ENCODE measurements at regions not wholly inside any gene's neighbourhood (a gene's known extent, or its start where the extent isn't known, plus 50 kb on each side); places are given as distances from the start of the nearest gene placed in this dataset.

- intact Hi-C loops (cut with DNase I), result no loop called here
- H3K4me1 ChIP-seq, result no peaks in the 10 kb centered on the region
- H3K36me3 ChIP-seq, result no peaks in the 10 kb centered on the region
- no peaks in the 10 kb centered on the region for H3K27me3 ChIP-seq
- H3K4me3 ChIP-seq, result no peak overlapping the region
- 0% methylated on average over 1 of the region's 1 CpG for WGBS, 2 donors
- H3K27ac ChIP-seq, result no peak overlapping the region
- no peak for TF ChIP-seq CTCF (IDR thresholded peaks at IDR 0.05)
- no peak for ATAC-seq
- DNase-seq, result no peak
- H3K9me3 ChIP-seq, result no peaks in the 10 kb centered on the region
These were observed 1111.0 kb upstream of the AGA start for GRCh38 chr4:178553201-178553600.

GRCh38 chr4:178554352-178554751 is 1112.1 kb upstream of the AGA start:
- Histone ChIP-seq H3K36me3 (no peaks in the 10 kb centered on the region), H3K27me3 (no peaks in the 10 kb centered on the region), H3K4me3 (no peak overlapping the region), H3K27ac (no peak overlapping the region), H3K9me3 (peaks cover 0 to 5% (median 0%) of the 10 kb centered on the region in 11 donors), H3K4me1 (no peaks in the 10 kb centered on the region)
- DNase-seq (no peak), ATAC-seq (no peak)
- TF ChIP-seq CTCF (IDR thresholded peaks at IDR 0.05), result no peak
- intact Hi-C loops (cut with DNase I), result no loop called here
- WGBS, 2 donors, result 63 to 68% methylated on average over 1 of the region's 1 CpG

GRCh38 chr4:178556796-178557195 is 1114.6 kb upstream of the AGA start:
- WGBS, 2 donors, result 49 to 71% methylated on average over 2 of the region's 2 CpGs
- H3K27me3 ChIP-seq, result no peaks in the 10 kb centered on the region
- H3K4me3 ChIP-seq, result no peak overlapping the region
- H3K36me3 ChIP-seq, result no peaks in the 10 kb centered on the region
- intact Hi-C loops (cut with DNase I), result no loop called here
- no peaks in the 10 kb centered on the region for H3K4me1 ChIP-seq
- no peak for ATAC-seq
- no peak overlapping the region for H3K27ac ChIP-seq
- peaks cover 0 to 5% (median 0%) of the 10 kb centered on the region in 11 donors for H3K9me3 ChIP-seq
- no peak for DNase-seq
- no peak for TF ChIP-seq CTCF (IDR thresholded peaks at IDR 0.05)

- H3K36me3 ChIP-seq, result peaks cover 0 to 3% (median 0%) of the 10 kb centered on the region in 9 donors
- no peak for DNase-seq
- no peak overlapping the region for H3K4me3 ChIP-seq
- WGBS, 2 donors, result 66 to 71% methylated on average over 7 of the region's 7 CpGs
- no peak overlapping the region for H3K27ac ChIP-seq
- no peak for TF ChIP-seq CTCF (IDR thresholded peaks at IDR 0.05)
- no peaks in the 10 kb centered on the region for H3K9me3 ChIP-seq
- intact Hi-C loops (cut with DNase I), result no loop called here
- no peak for ATAC-seq
- H3K27me3 ChIP-seq, result no peaks in the 10 kb centered on the region
- no peaks in the 10 kb centered on the region for H3K4me1 ChIP-seq
These were observed 1135.7 kb upstream of the AGA start for GRCh38 chr4:178577933-178578332.
